MM.1S (cell line): ENCODE measurements at regions not wholly inside any gene's neighbourhood (a gene's known extent, or its start where the extent isn't known, plus 50 kb on each side); places are given as distances from the start of the nearest gene placed in this dataset.
"Not testable (repeated sequence)": the region's sequence is repeated elsewhere in the genome, so short reads cannot be mapped to it uniquely, and the experiment has no call there.

Experiments
- DNase-seq: peaks from one replicate; pipeline ENCODE4 v3.0.0-alpha.2; 2015
- H2AFZ ChIP-seq: fragments of 300-600 bp; sonication (generic); 2 replicates; pipeline ENCODE4 v1.6.0; 2016; ENCODE audit warnings: antibody characterized with exemption, low read length
- H3F3A ChIP-seq: fragments of 300-600 bp; sonication (generic); 2 replicates; pipeline ENCODE4 v1.6.1; 2016; ENCODE audit warnings: mild to moderate bottlenecking, antibody characterized with exemption, low read length, moderate library complexity, mixed read lengths; ENCODE audit not compliant: insufficient read depth
- H3K27ac ChIP-seq: fragments of 300-600 bp; sonication (generic); 2 replicates; pipeline ENCODE4 v1.5.1; 2016; ENCODE audit warnings: mild to moderate bottlenecking, low read length
- H3K27me3 ChIP-seq: fragments of 300-600 bp; sonication (generic); replicated peaks from 2 replicates; pipeline ENCODE4 v1.6.0; 2016; ENCODE audit warnings: low read length; ENCODE audit not compliant: insufficient read depth
- H3K36me3 ChIP-seq: fragments of 300-600 bp; sonication (generic); replicated peaks from 2 replicates; pipeline ENCODE4 v1.6.1; 2016; ENCODE audit warnings: mild to moderate bottlenecking, low read length, mixed read lengths; ENCODE audit not compliant: insufficient read depth
- H3K4me1 ChIP-seq: fragments of 300-600 bp; sonication (generic); 2 replicates; pipeline ENCODE4 v1.6.1; 2016; ENCODE audit warnings: low read length, mixed read lengths
- H3K4me2 ChIP-seq: fragments of 300-600 bp; sonication (generic); 2 replicates; pipeline ENCODE4 v1.6.0; 2016; ENCODE audit warnings: low read depth, low read length
- H3K4me3 ChIP-seq: fragments of 300-600 bp; sonication (generic); 2 replicates; pipeline ENCODE4 v1.5.1; 2016; ENCODE audit warnings: low read length, mixed read lengths
- H3K79me2 ChIP-seq: fragments of 300-600 bp; sonication (generic); 2 replicates; pipeline ENCODE4 v1.6.1; 2016; ENCODE audit warnings: mixed run types, low read length, mixed read lengths
- H3K9ac ChIP-seq: fragments of 300-600 bp; sonication (generic); 2 replicates; pipeline ENCODE4 v1.6.1; 2016; ENCODE audit warnings: low read length, mixed read lengths
- H3K9me2 ChIP-seq: fragments of 300-600 bp; sonication (generic); replicated peaks from 2 replicates; pipeline ENCODE4 v1.6.1; 2016; ENCODE audit warnings: mild to moderate bottlenecking, low read length, mixed read lengths; ENCODE audit not compliant: insufficient read depth
- H3K9me3 ChIP-seq: fragments of 300-600 bp; sonication (generic); replicated peaks from 2 replicates; pipeline ENCODE4 v1.6.1; 2016; ENCODE audit warnings: mild to moderate bottlenecking, low read length, mixed read lengths; ENCODE audit not compliant: insufficient read depth
- H4K20me1 ChIP-seq: fragments of 300-600 bp; sonication (generic); 2 replicates; pipeline ENCODE4 v1.6.1; 2016; ENCODE audit warnings: mild to moderate bottlenecking, low read length, moderate library complexity, mixed read lengths; ENCODE audit not compliant: insufficient read depth

GRCh38 chr3:130179353-130179970 is 97.8 kb downstream of the ALG1L2 start:
- Histone ChIP-seq H3K4me2 (peak overlapping the region; percentile 87), H3K27ac (peak overlapping the region; percentile 94), H3K9ac (peak overlapping the region; percentile 85), H3F3A (peaks cover 24% of the 10 kb centered on the region), H3K4me3 (peak overlapping the region; percentile 65), H3K4me1 (peaks cover 12% of the 10 kb centered on the region), H2AFZ (0 out of 2 replicates have a peak overlapping the region, but pooled peaks have one; percentile 31), H3K79me2 (peaks cover 11% of the 10 kb centered on the region)
- H3K27me3 ChIP-seq, H3K36me3 ChIP-seq, H3K9me2 ChIP-seq, H4K20me1 ChIP-seq, H3K9me3 ChIP-seq: not testable (repeated sequence)
- DNase-seq: peak; percentile 74

- not testable (repeated sequence) for H3K9me2 ChIP-seq, H3K4me1 ChIP-seq, H4K20me1 ChIP-seq, H3K36me3 ChIP-seq, H3K4me2 ChIP-seq, H3K9ac ChIP-seq, H3K4me3 ChIP-seq, H2AFZ ChIP-seq, H3K27ac ChIP-seq, H3K9me3 ChIP-seq, H3K27me3 ChIP-seq, DNase-seq
- Histone ChIP-seq H3K79me2 (peaks cover 11% of the 10 kb centered on the region), H3F3A (peaks cover 21% of the 10 kb centered on the region)
These were observed 100.8 kb downstream of the ALG1L2 start for GRCh38 chr3:130182475-130182874.

GRCh38 chr3:130183689-130184088 is 102.1 kb downstream of the ALG1L2 start:
- not testable (repeated sequence) for H3K4me3 ChIP-seq, H3K9me3 ChIP-seq, H3K9me2 ChIP-seq, H3K4me1 ChIP-seq, H3K27ac ChIP-seq, H4K20me1 ChIP-seq, H3K9ac ChIP-seq, H2AFZ ChIP-seq, H3K4me2 ChIP-seq, H3K27me3 ChIP-seq, DNase-seq, H3K36me3 ChIP-seq
- peaks cover 11% of the 10 kb centered on the region for H3K79me2 ChIP-seq
- H3F3A ChIP-seq: peaks cover 18% of the 10 kb centered on the region

GRCh38 chr3:130184152-130185024 is 102.8 kb downstream of the ALG1L2 start:
- H3K27ac ChIP-seq, H3K4me3 ChIP-seq, H3K4me2 ChIP-seq, H3K4me1 ChIP-seq, H3K36me3 ChIP-seq, H3K9me2 ChIP-seq, H3K9ac ChIP-seq, H3K9me3 ChIP-seq, H4K20me1 ChIP-seq, DNase-seq, H3K27me3 ChIP-seq, H2AFZ ChIP-seq: not testable (repeated sequence)
- Histone ChIP-seq H3K79me2 (peaks cover 11% of the 10 kb centered on the region), H3F3A (peaks cover 11% of the 10 kb centered on the region)

- DNase-seq, H3K9me2 ChIP-seq, H4K20me1 ChIP-seq, H3K9ac ChIP-seq, H3F3A ChIP-seq, H3K9me3 ChIP-seq, H3K79me2 ChIP-seq, H2AFZ ChIP-seq, H3K4me2 ChIP-seq, H3K4me1 ChIP-seq, H3K27ac ChIP-seq, H3K36me3 ChIP-seq, H3K27me3 ChIP-seq, H3K4me3 ChIP-seq: not testable (repeated sequence)
These were observed 119.6 kb downstream of the ALG1L2 start for GRCh38 chr3:130201272-130201671.

GRCh38 chr3:130203633-130204032 is 122.0 kb downstream of the ALG1L2 start:
- not testable (repeated sequence) for H3K79me2 ChIP-seq, DNase-seq, H3K4me3 ChIP-seq, H3K4me1 ChIP-seq, H2AFZ ChIP-seq, H3K9me2 ChIP-seq, H3K4me2 ChIP-seq, H4K20me1 ChIP-seq, H3K9ac ChIP-seq, H3F3A ChIP-seq, H3K27ac ChIP-seq, H3K9me3 ChIP-seq, H3K27me3 ChIP-seq, H3K36me3 ChIP-seq
